ENCODE measurements at regions not wholly inside any gene's neighbourhood (a gene's known extent, or its start where the extent isn't known, plus 50 kb on each side); places are given as distances from the start of the nearest gene placed in this dataset.
"Not testable (repeated sequence)": the region's sequence is repeated elsewhere in the genome, so short reads cannot be mapped to it uniquely, and the experiment has no call there.

- DNase-seq, result no peak
Observed at GRCh38 chr10:33776419-33777070, 442.1 kb upstream of the NRP1 start.

GRCh38 chr10:33774857-33775256 lies 440.4 kb upstream of the NRP1 start:
- no peak for DNase-seq

- no peak for DNase-seq
Observed at GRCh38 chr10:33773886-33774480, 439.5 kb upstream of the NRP1 start.

- no peak for DNase-seq
Observed at GRCh38 chr10:33773253-33773573, 438.7 kb upstream of the NRP1 start.

DNA sequence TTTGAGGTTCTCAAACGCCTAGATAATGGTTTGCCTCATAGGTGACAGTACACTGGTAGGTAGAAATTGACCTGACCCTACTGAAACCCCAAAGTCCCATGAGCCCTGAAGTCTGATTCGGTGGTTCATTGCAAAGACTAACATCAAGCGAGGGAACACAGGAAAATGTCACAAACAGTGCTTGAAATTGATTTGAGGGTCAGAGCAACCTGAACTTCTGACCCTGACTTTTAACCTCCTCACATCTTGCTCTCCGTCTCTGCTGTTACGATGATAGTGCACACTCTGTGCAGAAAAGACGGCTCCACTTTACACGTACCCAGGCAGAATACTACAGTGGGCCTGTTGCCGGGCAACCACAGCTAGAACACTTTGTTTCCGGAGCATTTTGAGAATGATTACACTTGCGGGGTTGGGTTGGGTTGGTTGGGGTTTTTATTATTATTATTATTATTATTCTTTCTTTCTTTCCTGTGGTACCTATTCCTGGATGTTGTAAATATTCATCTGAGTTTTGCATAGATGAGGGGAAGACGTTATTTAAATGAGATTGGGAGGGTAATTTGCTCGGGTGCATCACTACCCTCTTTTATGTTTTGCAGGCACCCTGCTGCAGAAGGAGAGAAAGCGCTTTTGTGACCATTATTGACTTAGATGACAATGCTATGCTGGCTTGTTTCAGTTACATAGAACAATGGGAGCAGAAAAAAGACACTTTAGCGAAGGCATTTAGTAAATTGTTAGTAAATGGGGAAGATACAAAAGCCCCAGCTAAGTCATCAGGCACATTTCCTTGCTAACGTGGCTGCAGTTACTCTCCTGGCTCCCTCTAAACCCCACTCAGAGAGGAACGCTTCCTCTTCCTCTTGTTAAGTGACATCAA lies 438.1 kb upstream of the NRP1 start:
- no peak for DNase-seq

GRCh38 chr10:33771856-33772255 lies 437.4 kb upstream of the NRP1 start:
- DNase-seq, result not testable (repeated sequence)

DNA sequence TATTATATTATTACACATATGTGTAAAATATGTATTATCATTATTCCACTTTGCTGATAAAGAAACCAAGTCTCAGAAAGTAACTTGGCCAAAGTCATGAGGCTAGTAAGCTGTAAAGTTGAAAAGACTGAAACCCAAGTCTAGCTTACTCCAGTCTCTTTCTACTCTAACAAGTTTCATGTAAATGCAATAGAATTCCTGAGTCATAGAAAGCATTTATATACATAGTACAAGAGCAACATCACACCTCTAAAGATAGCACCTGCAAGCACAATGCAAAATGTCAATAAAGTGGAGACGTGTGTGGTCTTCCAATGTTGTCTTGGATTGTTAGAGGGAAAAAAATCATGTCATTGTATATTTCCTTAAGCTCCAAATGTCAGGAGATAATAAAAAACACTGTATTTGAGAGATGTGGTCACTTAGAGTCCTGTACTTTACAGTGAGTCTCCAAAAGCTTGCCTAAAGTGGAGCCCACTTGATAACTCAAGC lies 430.3 kb upstream of the NRP1 start:
- DNase-seq, result no peak

DNA sequence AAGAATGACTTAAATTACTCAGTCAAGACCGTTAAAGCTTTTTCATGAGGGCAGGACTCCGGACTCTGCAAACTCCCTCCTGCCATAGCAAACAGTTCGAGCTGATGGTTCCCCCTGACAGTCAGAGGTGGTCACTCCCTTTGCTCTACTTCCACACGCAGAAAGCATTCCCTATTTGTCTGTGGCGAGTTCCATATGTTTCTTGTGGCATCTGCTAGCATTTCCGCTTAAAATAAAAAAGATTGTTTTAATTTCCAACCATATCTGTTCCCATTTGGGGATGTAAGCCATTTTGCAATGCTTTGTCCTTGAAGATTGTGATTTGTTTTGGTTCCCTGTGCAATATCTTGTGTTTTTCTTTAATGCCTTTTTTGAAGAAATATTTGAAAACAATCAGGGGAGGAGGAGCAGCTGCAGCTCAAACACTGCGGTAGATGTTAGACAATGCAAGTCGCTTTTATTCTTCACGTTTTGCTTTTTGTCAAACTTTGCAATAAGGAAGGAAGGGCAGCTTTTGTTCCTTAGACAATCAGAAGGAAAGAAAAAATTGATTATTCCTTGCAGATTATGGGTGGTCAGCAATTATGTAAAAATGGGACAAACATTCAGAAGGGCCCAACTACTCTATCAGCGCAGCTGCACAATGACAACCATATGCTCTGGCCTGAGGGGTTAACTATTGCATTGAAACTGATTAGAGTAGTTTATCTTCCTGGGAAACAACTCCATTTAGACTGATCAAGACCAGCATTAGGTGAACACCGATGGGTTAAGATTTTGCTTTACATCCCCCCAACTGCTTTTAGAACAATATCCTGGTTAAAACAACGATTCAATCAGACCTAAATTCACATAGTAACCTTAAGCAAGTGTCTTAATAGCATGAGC lies 425.8 kb upstream of the NRP1 start:
- DNase-seq, result no peak

- no peak for DNase-seq
Observed at GRCh38 chr10:33759191-33759590, 424.7 kb upstream of the NRP1 start.

GRCh38 chr10:33758299-33758698 lies 423.8 kb upstream of the NRP1 start:
- no peak for DNase-seq

DNA sequence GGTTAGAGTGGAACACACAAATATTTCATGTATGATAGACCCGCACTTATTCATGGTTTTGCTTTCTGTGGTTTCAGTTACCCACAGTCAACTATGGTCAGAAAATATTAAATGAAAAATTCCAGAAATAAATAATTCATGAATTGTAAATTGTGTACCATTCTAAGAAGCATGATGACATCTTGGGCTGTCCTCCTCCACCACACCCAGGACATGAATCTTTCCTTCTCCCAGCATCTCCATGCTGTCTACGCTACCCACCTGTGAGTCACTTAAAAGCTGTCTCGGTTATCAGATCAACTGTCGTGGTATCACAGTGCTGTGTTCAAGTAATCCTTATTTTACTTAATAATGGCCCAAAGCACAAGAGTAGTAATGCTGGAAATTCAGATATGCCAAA lies 419.6 kb upstream of the NRP1 start:
- DNase-seq, result no peak

- DNase-seq, result no peak
Observed at GRCh38 chr10:33753389-33753788, 418.9 kb upstream of the NRP1 start.

- DNase-seq, result no peak
Observed at GRCh38 chr10:33749790-33750189, 415.3 kb upstream of the NRP1 start.

DNA sequence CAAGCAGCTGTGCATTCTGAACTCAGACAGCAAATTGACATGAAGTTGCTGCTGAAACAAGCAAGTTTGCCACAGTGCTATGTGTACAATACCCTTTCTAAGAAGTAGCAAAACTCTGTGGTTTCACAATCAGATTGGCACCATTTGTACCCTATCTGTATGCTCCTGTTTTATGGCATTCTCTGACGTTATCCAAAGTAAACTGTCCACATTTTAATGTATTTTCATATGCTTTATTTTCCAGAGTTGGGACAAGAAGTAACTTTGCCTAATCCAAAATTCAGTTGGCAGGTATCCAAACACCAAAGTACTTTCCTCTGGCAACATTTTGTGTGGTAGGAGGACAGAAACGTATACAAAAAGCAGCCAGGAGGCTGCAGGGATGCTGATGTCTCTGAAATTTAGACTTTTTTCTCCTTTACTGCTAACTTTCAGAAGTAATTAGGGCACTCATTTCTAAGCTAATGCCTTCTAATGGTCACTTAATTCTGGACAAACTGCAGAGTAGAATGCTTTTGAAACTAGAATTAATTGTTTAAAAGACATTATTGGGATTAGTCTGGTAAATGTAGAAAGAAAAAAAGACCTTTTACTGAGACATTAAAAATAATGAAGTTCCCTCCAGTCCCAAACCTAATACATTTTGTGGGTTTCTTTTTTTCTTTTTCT lies 414.7 kb upstream of the NRP1 start:
- DNase-seq, result no peak

DNA sequence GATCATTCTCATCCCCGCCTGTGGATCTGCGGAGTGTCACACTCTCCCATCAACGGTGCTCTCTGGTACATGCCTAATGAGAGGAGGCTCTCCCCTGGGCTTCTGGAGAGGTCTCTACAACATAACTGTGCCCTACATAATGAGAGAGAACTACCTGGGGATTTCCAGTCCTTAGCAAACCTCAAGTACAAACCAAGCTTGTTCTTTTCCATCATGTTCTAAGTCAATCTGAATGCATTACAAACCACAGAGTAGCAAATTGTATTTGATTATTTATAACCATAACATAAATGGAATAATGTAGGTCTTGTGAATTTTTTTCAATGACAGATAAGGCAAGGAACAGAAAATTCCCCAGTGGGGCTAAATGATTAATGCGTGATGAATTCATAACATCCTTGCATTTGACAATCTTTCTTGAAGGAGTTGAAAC lies 412.4 kb upstream of the NRP1 start:
- DNase-seq, result no peak

DNA sequence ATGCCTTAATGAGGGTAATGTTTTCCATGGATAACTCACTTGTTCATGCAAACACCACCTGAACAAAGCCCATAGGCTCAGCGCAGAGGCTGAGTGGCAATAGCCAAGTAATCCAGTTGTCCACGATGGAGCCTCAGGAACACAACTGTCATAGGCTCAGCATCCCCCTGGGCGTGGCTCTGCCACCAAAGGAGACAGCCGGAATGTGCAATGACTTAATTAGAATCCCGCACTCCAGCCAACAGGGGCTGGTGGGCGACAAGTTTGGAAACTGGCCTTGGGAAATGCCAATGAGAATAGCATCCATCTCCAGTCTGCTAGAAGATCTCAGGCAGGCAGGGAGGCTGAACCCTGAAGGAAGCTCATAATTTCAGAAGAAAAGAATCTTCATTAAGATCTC lies 411.7 kb upstream of the NRP1 start:
- DNase-seq, result no peak

DNA sequence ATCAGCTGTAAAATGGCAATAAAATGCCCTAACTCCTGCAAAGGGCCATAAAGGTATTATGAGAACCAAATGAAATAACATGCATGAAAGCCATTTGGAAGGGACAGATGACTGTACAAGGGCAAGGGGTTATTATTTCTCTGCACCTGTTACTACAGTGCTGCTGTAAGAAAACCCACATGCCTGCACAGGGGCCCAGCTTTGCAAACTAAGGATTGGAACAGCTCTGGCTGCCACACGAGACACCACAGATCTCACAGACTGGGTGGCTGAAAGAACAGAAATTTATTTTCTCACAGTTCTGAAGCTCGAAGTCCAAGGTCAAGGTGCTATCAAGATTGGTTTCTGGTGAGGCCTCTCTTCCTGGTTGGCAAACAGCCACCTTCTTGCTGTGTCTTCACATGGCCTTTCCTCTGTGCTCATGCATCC lies 409.0 kb upstream of the NRP1 start:
- DNase-seq, result no peak

DNA sequence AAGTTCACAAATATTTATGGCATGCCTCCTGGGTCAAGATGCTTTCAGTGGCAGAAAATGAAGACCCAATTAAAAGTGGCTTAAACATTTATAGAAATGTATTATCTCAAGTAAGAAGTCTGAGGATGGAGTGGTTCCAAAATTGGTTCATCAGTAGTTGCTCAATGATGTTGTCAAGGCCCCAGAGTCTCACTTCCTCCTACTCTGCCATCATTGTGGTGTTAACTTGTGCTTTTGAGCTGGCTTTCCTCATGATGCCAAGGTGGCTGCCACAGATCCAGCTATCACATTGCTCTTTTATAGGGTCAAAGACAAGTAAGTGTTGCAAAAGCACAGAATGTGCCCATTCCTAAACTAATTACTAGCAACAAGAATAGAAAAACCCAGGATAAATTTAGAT lies 404.6 kb upstream of the NRP1 start:
- no peak for DNase-seq

DNA sequence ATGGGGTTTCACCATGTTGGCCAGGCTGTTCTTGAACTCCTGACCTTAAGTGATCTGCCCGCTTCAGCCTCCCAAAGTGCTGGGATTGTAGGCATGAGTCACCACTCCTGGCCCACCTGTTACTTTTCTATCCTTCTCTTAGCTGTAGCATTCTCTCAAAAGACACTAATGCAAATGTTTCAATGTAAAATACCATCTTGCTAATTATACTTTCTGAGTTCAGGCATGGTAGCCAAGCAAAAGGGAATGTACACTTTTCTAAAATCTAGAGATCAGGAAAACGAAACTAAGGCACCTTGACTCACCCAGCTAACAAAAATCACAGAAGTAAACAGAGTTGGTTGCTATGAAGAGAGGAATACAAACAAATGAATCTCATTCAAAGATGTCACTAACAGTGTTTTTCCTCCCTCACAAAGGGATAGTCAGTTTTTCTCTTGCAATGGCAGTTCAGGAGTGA lies 401.0 kb upstream of the NRP1 start:
- DNase-seq, result no peak

DNA sequence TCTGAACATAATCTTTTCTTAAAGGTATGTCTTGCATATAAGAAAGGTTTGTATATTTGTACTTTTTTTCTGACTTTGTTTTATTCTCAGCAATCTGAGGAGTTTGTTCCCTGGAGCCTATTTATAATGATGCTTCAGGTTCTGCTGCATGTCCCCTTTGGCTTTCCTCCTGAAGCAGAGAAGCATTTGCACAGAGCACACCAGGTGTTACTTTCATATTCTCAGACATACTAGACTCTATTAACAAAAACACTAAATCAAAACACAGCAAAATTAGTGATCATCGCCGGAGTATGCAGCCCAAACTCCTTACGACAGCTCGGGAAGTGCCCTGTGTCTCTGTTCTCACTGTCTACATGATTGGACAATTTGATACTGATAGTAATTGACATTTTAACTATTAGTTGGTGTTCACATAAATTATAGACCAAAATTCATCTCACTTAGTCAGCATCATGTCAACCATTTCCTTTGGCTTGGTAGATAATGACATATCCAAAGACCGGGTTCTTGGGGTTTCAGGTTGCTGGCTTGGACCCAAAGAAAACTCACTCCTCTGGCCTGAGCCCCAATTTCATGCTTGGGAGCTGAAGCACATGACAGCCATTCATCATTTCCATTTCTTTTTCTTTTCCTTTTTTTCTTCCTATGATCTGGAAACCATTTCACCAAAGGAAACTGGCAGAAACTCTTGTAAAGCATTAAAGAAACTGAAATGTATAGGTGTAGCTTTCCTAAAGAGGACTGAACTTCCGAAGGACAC lies 400.1 kb upstream of the NRP1 start:
- DNase-seq, result no peak

GRCh38 chr10:33733058-33733457 lies 398.6 kb upstream of the NRP1 start:
- DNase-seq, result no peak
